ENCODE measurements at regions not wholly inside any gene's neighbourhood (a gene's known extent, or its start where the extent isn't known, plus 50 kb on each side); places are given as distances from the start of the nearest gene placed in this dataset.

- DNase-seq = no peak
Measured at GRCh38 chr13:85441975-85442374, 357.2 kb downstream of the SLITRK6 start.

GRCh38 chr13:85441364-85441763 lies 357.9 kb downstream of the SLITRK6 start:
- no peak for DNase-seq

GRCh38 chr13:85436029-85436428 lies 363.2 kb downstream of the SLITRK6 start:
- DNase-seq = no peak

- DNase-seq = no peak
Measured at GRCh38 chr13:85434927-85435326, 364.3 kb downstream of the SLITRK6 start.

GRCh38 chr13:85432881-85433280 lies 366.3 kb downstream of the SLITRK6 start:
- no peak for DNase-seq

GRCh38 chr13:85431720-85432119 lies 367.5 kb downstream of the SLITRK6 start:
- DNase-seq = no peak

- DNase-seq = no peak
Measured at GRCh38 chr13:85430216-85430794, 368.9 kb downstream of the SLITRK6 start.

GRCh38 chr13:85427416-85427815 lies 371.8 kb downstream of the SLITRK6 start:
- no peak for DNase-seq

- DNase-seq = no peak
Measured at GRCh38 chr13:85420136-85420535, 379.1 kb downstream of the SLITRK6 start.

- DNase-seq = no peak
Measured at GRCh38 chr13:85419611-85420010, 379.6 kb downstream of the SLITRK6 start.

- DNase-seq = no peak
Measured at GRCh38 chr13:85417807-85418206, 381.4 kb downstream of the SLITRK6 start.

- DNase-seq = no peak
Measured at GRCh38 chr13:85413664-85414063, 385.6 kb downstream of the SLITRK6 start.

GRCh38 chr13:85412448-85412847 lies 386.8 kb downstream of the SLITRK6 start:
- DNase-seq = no peak

- DNase-seq = no peak
Measured at GRCh38 chr13:85411591-85411990, 387.6 kb downstream of the SLITRK6 start.

GRCh38 chr13:85408415-85408814 lies 390.8 kb downstream of the SLITRK6 start:
- no peak for DNase-seq

GRCh38 chr13:85406269-85406975 lies 392.8 kb downstream of the SLITRK6 start:
- DNase-seq = no peak

- DNase-seq = no peak
Measured at GRCh38 chr13:85405316-85405897, 393.8 kb downstream of the SLITRK6 start.

GRCh38 chr13:85386424-85386823 lies 412.8 kb downstream of the SLITRK6 start:
- DNase-seq = no peak

GRCh38 chr13:85383291-85383690 lies 415.9 kb downstream of the SLITRK6 start:
- no peak for DNase-seq

- DNase-seq = no peak
Measured at GRCh38 chr13:85381082-85381481, 418.1 kb downstream of the SLITRK6 start.

- no peak for DNase-seq
Measured at GRCh38 chr13:85379991-85380390, 419.2 kb downstream of the SLITRK6 start.

GRCh38 chr13:85379433-85379832 lies 419.8 kb downstream of the SLITRK6 start:
- no peak for DNase-seq

- no peak for DNase-seq
Measured at GRCh38 chr13:85377783-85378182, 421.4 kb downstream of the SLITRK6 start.

GRCh38 chr13:85373322-85373721 lies 425.9 kb downstream of the SLITRK6 start:
- no peak for DNase-seq

- no peak for DNase-seq
Measured at GRCh38 chr13:85371254-85371653, 428.0 kb downstream of the SLITRK6 start.

Data from AML-193 (cell line).